Erythroblast (primary cell): ENCODE measurements at regions not wholly inside any gene's neighbourhood (a gene's known extent, or its start where the extent isn't known, plus 50 kb on each side); places are given as distances from the start of the nearest gene placed in this dataset.
"Not testable (repeated sequence)": the region's sequence is repeated elsewhere in the genome, so short reads cannot be mapped to it uniquely, and the experiment has no call there.

Experiments
- GATA1 ChIP-seq: IDR thresholded peaks from 2 replicates; pipeline ENCODE4 v1.6.1; 2011; ENCODE audit warnings: low read depth, mild to moderate bottlenecking, control low read depth, low read length, moderate library complexity
- POLR2A ChIP-seq: IDR thresholded peaks from 2 replicates; pipeline ENCODE4 v1.6.1; 2011; ENCODE audit warnings: mild to moderate bottlenecking, low read length

- not testable (repeated sequence) for TF ChIP-seq POLR2A, GATA1
Observed at GRCh38 chr9:41653560-41654340, 464.6 kb upstream of the ZNG1F start.
